ENCODE measurements at regions not wholly inside any gene's neighbourhood (a gene's known extent, or its start where the extent isn't known, plus 50 kb on each side); places are given as distances from the start of the nearest gene placed in this dataset.

GRCh38 chrX:13208281-13208935 lies 111.4 kb downstream of the ATXN3L start:
- no peak for DNase-seq (ENCODE audit: low read depth)
- FAIRE-seq: no peak
- Histone ChIP-seq H3K4me3 (ENCODE audit: low read depth, low read length) (no peak overlapping the region), H3K36me3 (ENCODE audit: control insufficient read depth, insufficient read depth, low read length) (no peaks in the 10 kb centered on the region), H3K27me3 (ENCODE audit: control insufficient read depth, insufficient read depth, low read length) (no peaks in the 10 kb centered on the region)
- TF ChIP-seq CTCF (IDR thresholded peaks at IDR 0.05; ENCODE audit: insufficient read depth, low read length, severe bottlenecking): no peak

GRCh38 chrX:13203271-13203670 lies 116.6 kb downstream of the ATXN3L start:
- Histone ChIP-seq H3K27me3 (ENCODE audit: control insufficient read depth, insufficient read depth, low read length) (no peaks in the 10 kb centered on the region), H3K36me3 (ENCODE audit: control insufficient read depth, insufficient read depth, low read length) (no peaks in the 10 kb centered on the region), H3K4me3 (ENCODE audit: low read depth, low read length) (no peak overlapping the region)
- FAIRE-seq (no peak), DNase-seq (ENCODE audit: low read depth) (no peak)
- no peak for TF ChIP-seq CTCF (IDR thresholded peaks at IDR 0.05; ENCODE audit: insufficient read depth, low read length, severe bottlenecking)

- Histone ChIP-seq H3K27me3 (ENCODE audit: control insufficient read depth, insufficient read depth, low read length) (no peaks in the 10 kb centered on the region), H3K36me3 (ENCODE audit: control insufficient read depth, insufficient read depth, low read length) (no peaks in the 10 kb centered on the region), H3K4me3 (ENCODE audit: low read depth, low read length) (no peak overlapping the region)
- DNase-seq (ENCODE audit: low read depth) (no peak), FAIRE-seq (no peak)
- no peak for TF ChIP-seq CTCF (IDR thresholded peaks at IDR 0.05; ENCODE audit: insufficient read depth, low read length, severe bottlenecking)
Observed at GRCh38 chrX:13201605-13202219, 118.1 kb downstream of the ATXN3L start.

GRCh38 chrX:13200398-13200797 lies 119.5 kb downstream of the ATXN3L start:
- no peaks in the 10 kb centered on the region for H3K36me3 ChIP-seq (ENCODE audit: control insufficient read depth, insufficient read depth, low read length)
- no peak overlapping the region for H3K4me3 ChIP-seq (ENCODE audit: low read depth, low read length)
- DNase-seq (ENCODE audit: low read depth): no peak
- no peak for FAIRE-seq
- TF ChIP-seq CTCF (IDR thresholded peaks at IDR 0.05; ENCODE audit: insufficient read depth, low read length, severe bottlenecking): no peak
- H3K27me3 ChIP-seq (ENCODE audit: control insufficient read depth, insufficient read depth, low read length): no peaks in the 10 kb centered on the region

GRCh38 chrX:13198762-13199064 lies 121.1 kb downstream of the ATXN3L start:
- TF ChIP-seq CTCF (IDR thresholded peaks at IDR 0.05; ENCODE audit: insufficient read depth, low read length, severe bottlenecking): no peak
- Histone ChIP-seq H3K27me3 (ENCODE audit: control insufficient read depth, insufficient read depth, low read length) (no peaks in the 10 kb centered on the region), H3K36me3 (ENCODE audit: control insufficient read depth, insufficient read depth, low read length) (no peaks in the 10 kb centered on the region), H3K4me3 (ENCODE audit: low read depth, low read length) (no peak overlapping the region)
- FAIRE-seq (no peak), DNase-seq (ENCODE audit: low read depth) (no peak)
